ENCODE measurements at regions not wholly inside any gene's neighbourhood (a gene's known extent, or its start where the extent isn't known, plus 50 kb on each side); places are given as distances from the start of the nearest gene placed in this dataset.

- TF ChIP-seq CTCF (conservative IDR thresholded peaks at IDR 0.05 in 1 of 2, IDR thresholded peaks at IDR 0.05 in 1 of 2; ENCODE audit: low read depth in 1 of 2, low read length in 2 of 2) (no peak), EZH2 (IDR thresholded peaks at IDR 0.05; ENCODE audit: low read length, missing control alignments) (no peak)
Observed at GRCh38 chr10:3435671-3436070, 263.1 kb upstream of the PITRM1 start.
